Inferior parietal cortex (tissue), 1 donor: ENCODE measurements at regions not wholly inside any gene's neighbourhood (a gene's known extent, or its start where the extent isn't known, plus 50 kb on each side); places are given as distances from the start of the nearest gene placed in this dataset.

ENCODE experiments used
- DNase-seq: peaks from one replicate; pipeline ENCODE4 v3.0.0-alpha.2; 2016; ENCODE audit errors: extremely low spot score

DNA sequence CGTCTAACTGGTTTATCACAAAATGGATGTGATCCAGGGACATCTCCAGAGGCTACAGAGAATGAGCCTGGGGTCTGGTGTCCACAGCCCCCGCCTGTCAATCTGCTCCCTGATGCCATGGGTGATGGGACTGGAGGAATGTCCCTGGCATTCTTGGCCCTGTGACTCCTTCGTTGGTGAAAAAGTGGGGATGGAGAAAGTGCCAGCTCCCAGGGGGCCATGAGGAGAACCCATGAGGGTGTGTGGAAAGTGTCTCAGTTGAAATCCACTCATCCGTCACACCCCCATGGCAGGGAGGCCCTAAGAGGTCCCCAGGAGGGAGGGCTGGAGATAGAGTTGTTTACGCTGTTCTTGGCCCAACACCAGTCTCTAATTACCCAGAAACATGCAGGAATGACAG is 322.0 kb downstream of the CTTN start:
- DNase-seq = no peak

DNA sequence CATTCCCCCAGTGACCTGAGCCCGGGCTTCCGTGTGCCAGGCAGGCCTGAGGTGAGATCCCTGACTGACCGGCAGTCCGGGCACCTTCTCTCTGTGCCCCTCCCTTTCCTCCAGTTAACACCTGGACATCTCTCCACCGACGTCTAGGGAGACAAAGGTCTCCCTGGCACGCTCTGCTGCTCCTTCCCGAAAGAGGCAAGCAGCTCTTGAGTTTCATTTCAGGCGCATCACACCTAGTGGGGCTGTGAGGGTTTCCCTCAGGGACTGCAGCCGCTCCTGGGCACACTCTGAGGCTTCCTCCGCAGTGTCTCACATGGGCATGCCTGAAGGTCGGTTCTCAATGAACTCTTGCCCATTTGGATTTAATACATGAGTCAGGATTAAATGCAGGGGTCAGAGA is 322.7 kb downstream of the CTTN start:
- no peak for DNase-seq

DNA sequence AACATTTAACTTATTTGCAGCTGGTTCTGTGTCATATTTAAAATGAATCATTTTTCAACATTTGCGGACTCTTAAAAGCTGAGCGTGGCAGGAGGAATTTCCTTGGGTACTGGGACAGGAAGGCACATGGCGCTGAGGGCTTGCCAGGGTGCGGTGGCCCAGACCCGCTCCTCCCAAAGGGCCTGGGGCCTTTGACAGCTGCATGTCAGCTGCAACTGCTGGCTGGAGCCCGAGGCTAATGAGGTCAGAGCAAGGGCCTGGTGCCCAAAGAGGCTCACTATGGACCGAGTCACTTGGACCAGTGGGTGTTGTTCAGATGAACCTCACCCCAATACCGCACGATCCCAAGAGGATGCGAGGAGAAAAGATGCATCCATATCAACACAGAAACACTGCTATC is 326.9 kb downstream of the CTTN start:
- no peak for DNase-seq

DNA sequence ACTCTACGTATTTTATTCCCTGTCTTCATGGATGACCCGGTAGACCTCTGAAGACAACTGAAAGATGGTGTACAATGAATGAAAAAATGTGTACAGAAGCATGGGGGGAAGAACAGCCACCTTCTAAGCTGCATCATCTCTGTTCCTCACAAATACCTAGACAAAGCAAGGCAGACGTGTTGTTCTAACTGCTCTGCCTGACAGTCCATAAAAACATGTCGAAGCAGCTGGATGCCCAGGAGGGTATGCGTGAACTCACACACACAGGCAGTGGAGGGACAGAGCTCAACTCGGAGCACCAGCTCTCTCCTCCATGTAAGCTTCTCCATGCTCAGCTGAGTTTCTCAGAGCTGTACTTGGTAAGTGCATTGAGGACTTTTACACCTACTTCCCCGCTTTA is 327.4 kb downstream of the CTTN start:
- no peak for DNase-seq

DNA sequence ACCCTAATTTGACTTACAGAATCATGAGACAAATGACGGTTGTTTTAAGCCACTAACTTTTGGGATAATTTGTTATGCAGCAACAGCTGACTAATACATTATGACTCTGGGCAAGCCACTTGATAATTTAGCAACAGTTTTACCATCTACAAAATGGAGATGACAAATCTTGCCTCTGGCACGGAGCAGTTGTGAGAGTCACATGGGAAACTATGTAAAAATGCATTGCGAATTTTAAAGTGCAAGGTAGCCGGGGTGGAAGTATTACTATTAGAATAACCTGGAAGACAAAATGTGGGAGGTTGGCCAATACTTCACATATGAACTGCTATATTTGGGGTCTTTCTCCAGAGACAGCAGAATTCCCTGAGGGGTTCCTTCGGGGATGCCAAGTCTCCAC is 328.7 kb downstream of the CTTN start:
- no peak for DNase-seq

DNA sequence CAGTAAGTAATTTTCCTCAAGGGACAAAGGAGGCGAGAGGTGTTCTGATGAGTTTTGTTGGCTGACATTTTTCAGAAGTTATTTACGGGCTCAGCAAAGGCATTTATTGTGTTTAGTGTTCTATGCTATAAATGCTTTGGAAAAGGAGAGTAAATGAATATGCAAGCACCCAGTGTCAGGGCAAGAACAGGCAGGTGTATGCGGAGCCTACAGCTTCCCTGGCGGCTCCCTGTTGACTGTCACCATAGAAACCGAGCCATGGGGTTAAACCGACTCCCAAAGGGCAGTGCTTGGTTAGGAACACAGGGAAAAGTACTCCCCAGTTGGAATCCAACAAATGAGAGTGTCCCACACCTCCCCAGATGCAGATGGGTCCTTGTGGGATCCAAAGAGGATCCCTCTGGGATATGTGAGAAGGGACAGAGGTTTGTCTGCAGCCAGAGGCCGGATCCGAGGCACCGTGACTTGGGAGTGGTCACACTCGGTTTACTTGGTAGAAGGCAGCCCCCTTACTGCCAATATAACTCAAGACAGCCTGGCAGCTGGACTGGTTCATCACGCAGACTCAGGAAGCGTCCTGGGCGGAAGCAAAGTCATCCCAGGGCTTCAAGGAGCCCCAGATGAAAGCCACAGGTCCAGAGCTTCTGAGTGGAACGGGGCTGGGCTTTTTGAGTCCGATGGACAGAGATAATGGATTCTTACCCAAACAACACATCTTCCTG is 329.7 kb downstream of the CTTN start:
- DNase-seq = no peak

DNA sequence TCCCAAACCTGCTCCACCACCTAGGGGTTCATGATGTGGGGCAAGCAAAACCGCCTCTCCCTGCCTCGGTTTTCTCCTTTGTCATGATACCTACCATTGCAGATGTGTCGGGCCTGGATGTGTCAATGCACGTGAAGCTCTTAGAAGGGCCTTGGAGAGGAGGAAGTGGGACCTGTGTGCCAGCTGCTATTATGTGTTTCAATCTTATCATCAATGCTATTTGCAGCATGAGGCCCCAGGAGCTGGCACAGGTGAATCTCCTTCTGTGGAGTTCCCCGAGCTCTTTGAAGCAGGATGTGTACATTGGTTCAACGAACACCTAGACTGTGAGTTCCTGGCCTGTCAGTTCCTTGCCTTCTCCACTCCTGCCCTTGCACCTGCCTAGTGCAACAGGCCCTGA is 331.6 kb downstream of the CTTN start:
- no peak for DNase-seq

DNA sequence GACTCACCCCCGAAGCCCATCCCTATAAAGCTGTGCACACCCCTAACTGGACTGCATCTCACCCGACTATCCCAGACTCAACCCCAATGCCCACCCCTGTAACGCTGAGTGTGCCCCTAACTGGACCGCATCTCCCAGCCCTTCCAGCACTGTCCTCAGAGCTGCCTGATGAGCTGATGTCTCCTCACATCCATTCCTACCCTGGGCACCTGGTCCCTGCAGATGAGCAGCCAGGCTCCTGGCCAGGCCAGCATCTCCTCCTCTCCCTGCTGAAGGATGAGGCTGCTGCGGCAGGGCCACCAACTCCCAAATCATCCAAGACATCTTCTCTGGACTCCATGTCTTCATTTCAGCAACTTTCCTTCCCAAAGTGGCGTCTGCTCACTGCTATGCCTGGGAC is 332.1 kb downstream of the CTTN start:
- no peak for DNase-seq

DNA sequence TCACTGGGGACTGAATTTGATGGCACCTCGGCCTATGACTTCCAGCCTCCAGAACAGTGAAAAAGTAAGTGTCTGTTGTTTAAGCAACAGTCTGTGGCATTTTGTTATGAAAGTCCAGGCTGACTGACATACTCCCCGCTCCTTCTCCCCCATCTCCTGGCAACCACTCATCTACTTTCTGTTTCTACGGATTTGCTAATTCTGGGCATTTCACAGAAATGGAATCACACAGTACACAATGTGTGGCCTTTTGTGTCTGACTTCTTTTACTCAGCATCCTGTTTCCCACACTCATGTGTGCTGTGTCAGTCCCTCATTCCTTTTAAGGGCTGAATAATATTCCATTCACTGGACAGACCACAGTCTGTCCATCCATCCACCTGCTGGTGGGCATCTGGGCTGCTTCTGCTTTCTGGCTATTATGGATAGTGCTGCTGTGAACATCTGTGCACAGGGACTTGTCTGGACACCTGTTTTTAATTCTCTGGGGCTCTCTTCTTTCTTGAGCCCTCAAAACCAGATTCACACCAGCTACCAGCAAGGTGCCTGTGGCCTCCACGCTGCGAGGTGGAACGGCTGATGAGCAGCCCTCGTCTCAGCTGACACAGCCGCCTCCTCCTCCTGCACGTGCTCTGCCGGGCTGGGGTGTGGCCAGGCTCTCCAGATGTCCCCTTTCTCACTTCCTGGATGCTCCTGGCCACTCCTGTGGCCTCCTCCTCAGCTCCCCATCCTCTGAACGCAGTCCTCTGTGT is 333.1 kb downstream of the CTTN start:
- DNase-seq = no peak

DNA sequence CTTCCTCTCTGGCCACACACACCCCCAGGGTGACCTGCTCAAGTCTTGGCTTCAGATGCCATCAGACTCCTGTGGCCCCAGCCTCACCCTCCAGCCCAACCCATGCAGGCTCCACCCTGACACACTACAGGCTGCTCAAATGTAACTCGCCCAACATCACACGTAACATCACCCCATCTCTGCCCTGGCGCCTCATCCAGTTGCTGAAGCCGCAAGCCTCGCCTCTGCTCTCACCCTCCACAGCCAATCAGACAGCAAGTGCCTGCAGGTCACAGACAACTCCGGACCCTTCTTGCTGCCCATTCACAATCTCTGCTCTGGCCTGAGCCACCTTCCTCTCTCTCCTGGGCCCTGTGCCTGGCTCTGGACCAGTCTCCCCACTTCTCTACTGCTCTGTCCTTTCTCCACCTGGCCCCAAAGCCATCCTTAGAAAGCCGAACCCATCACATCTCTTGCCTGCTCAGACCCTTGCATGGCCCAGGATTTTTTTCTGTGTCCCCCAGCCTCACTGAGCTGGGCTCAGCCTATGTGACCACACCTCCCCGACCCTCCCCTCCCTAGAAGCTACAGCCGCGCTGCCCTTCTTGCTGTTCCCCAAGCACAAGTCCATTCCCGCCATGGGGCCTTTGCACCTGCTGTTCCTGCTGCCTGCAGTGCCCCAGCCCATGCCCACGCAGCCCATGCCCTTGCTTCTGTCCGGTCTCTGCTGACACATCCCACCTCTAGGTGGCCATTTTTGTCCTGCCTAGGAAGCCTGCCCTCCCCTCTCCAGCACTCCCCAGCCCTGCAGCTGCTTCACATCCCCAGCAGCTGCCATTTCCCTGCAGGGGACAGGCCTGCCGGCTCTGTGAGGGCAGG is 333.9 kb downstream of the CTTN start:
- no peak for DNase-seq

DNA sequence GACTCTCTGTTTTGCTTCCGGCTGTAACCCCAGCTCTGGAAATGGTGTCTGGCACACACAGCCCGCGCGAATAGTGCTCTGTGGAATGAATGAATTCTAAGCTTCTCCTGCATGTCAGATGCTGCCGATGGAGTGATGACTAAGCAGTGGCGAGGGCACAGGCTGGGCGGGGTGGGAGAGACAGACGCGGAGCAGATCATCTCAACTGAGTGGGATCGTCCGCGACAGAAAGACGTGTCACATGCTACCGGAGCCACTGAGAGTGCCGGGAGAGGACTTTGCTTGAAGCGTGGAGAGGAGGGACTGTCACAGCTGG is 334.5 kb downstream of the CTTN start:
- no peak for DNase-seq

DNA sequence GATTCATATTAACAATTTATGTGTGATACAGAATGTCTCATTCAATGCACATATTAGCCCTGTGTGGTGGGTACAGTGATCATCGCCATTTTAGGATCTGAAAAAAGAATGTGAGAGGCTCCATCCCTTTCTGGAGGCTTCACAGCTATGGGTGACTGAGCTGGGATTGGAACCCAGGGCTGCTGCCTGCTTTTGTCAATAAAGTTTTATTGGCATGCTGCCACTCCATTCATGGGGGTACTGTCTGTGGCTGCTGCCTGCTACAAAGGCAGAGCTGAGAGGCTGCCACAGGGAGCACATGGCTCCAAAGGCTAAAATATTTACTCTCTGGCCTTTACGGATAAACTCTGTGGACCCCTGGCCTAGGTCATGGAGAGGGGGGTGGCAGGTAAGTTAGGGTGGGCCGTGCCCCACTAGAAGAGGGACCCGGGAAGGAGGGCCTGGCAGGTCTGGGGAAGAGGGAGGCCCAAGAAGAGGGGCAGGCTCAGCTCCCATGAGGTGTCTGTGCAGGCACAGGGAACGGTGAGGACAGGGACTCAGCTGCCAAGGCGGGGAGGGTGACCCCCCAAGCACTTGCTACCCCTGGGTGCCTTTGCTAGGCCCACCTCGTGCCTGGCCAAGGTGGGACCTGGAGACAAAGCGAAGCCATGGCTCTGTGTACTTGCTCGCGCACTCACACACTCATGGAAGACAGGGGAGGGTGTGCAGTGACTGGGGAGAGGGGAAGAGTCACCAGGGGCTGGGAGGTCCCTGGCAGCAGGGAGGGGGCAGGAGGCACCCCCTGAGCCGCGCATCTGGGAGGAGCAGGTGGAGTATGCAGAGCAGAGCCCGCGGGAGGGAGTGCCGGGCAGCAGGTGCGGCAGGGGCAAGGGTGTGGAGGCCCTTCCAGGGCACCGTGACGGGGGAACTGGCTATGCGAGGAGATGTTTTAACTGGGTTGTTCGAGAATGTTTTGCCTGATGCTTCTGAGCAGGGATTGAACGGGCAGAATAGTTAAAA is 335.3 kb downstream of the CTTN start:
- DNase-seq = no peak

DNA sequence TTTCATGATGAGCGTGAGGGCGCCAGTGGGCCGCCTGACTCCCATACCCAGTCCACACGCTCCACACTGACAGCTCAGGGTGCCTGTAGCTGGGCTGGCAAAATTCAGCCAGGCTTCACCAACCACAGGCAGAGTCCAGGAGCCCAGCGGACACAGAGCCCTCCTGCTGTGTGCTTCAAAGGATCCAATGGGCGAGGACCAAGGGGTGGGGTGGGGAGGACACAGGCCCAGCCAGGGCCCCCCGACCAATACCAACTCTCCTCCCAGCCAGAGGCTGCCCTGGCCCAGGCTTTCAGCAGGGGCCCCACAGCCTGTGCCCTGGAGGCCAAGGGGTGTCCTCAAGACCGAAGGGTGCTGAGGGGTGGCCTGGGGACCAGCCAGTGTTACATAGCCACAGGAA is 336.1 kb downstream of the CTTN start:
- DNase-seq = no peak

DNA sequence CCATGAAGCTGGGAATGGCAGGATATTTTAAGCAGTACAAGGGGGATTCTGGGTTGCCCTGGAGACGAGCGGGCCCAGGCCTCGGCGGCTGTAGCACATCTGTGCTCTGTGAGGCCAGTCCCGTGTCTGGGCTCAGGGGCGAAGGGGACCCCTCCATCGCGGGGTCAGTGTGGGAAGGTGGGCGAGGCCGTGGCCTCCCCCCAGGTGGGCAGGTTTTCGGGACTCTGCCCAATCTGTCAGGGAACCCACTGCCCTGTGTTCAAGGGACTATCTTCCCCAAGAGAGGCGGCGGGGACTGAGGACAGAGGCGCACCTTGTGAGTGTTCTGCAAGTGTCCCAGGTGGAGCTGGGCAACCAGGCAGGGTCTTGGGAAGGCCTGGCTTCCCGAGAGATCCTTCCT is 336.6 kb downstream of the CTTN start:
- DNase-seq = no peak

DNA sequence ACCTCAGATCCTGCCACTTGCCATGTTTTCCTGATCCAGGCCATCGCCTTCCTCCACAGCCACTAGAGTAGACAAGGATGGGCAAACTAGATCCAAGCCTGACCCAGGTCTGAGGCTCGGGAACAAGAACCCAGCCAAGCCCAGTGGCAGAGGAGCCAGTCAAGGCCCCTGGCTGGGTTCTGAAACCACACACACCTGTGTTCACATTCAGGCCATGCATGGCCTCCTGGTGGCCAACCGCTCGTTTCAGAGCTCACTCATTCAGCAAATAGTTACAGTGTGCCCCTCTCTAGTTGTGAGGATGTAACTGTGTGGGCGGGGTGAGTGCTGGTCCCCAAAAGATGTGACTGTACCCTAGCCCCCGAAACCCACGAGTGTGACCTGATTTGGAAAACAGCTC is 337.6 kb downstream of the CTTN start:
- DNase-seq = no peak

DNA sequence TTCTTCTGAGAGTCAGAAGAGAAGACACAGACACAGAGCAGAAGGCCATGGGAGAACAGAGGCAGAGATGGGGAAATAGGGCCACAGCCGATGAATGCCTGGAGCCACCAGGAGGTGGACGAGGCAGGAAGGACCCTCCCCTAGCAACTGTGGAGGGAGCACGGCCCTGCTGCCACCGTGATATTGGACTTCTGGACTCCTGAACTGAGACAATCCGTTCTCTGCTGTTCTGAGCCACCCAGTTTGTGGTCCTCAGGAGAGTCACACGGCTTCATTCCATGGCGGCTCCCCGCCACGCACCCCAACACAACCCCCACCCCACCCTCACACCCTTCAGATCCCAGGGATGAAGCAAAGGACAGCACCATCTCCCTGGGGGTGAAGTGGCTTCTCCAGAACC is 338.1 kb downstream of the CTTN start:
- no peak for DNase-seq

DNA sequence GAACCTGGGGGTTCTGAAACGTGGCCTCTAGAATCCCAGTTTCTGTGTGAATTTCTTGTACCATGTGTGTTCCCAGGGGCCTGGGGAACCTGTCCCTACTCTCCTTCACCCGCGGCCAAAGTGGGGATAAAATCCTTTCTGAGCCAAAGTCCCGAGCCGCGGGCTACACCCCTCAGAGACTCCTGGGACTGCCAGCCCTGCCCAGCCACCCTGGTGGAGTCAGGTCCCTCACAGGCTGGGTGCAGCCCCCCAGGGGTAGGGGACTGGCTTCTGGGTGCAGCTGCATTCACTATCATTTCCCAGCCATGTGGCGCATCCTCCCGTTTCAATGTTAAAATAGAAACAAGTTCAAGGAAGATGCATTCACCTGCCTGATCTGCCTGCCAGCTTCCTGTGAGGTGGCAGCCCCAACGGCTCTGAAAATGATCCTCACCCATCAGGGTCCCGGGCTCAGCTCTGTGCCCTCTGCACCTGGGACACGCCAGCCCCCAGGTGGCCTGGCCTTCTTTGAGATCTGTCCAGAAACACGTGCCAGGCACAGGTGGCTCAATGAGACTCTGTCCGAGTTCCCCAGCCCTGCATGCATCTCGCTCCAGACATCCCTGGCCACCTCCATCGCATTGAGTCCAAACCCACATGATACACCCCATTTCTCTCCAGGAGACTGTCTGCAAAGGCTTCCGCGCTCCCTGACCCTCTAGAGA is 338.8 kb downstream of the CTTN start:
- no peak for DNase-seq

DNA sequence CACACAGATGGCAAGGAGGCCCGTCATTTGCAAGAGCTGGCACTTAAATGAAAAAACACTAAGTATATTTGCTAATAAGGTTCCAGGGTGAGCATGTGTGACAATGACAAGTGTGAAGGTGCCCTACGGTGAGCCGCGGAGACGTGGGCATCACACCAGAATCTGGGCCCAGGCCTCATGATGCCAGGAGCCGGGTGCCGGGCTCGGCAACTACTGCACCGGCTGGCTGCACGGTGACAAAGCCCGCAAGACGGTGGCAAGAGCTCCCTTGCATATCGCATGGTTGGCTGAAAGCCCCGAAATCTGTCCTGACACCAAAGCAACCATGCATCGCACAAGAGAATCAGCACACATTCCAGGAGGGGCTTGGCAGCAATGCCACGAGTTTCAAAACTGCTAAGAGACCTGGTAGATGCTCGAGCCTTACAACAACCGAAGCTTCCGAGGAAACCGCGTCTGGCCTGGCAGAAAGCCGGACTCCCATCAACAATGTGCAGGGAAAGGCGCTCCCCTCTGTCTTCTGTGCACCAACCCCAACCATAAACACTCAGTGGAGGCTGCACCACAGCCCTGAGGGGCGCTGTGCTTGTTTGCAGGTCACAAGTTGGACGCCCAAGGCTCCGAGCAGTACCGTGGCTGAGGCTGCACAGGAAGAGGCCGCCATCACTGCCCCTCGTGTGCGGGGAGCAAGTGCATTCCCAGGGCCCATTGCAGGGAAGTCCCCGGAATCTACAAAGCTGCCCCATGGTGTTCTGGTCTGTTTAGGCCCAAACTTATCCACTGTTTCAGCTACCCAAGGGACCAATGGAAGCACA is 339.7 kb downstream of the CTTN start:
- no peak for DNase-seq

DNA sequence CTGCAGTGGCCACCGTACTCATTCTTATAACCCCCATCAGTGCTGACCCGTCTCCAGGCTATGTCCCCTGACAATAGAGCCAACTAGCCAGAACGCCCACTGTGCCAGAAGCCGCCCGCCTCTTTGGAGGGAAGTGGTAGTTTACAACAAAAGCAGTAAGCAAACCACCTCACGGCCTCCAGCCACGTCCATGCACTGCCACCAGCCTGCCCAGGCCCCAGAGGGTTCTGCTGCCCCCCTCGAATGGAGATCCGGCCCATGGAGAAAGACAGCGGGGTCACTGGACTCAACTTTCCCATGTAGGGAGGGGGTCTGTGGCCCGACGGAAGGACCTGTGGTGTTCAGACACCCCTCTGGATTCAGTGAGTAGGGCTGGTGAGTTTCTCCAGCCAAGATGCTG is 340.3 kb downstream of the CTTN start:
- DNase-seq = no peak

DNA sequence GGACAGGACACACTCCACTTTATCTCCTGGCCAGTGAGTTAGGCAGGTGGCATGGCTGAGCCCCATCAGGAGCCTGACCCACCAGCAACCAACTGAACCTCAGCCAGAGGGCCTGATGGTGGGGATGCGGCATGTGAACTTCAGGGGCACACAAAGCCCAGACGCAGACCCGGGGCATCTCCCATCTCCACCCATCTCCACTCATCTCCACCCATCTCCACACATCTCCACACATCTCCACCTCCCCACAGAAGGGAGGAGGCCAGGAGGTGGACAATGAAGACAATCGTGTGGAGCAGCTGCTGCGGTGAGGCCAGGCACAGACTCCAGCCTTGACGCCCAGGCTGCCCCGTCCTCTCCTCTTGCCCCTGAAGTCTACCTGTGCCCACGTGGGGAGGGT is 340.8 kb downstream of the CTTN start:
- no peak for DNase-seq
